Fibroblast of lung (primary cell): ENCODE measurements at regions not wholly inside any gene's neighbourhood (a gene's known extent, or its start where the extent isn't known, plus 50 kb on each side); places are given as distances from the start of the nearest gene placed in this dataset.

Experiments used
- DNase-seq, 2 donors: peaks; one replicate each; pipeline versions ENCODE4 v3.0.0 to v3.0.0-alpha.2; 2010; ENCODE audit warnings: low read depth in 2 of 2
- H2AFZ ChIP-seq: 2 replicates; pipeline ENCODE4 v1.5.1; 2012; ENCODE audit warnings: low read length, control low read depth, inconsistent platforms
- H3K27ac ChIP-seq: 2 replicates; pipeline ENCODE4 v1.5.1; 2011; ENCODE audit warnings: low read length, control low read depth; ENCODE audit not compliant: insufficient read depth
- H3K27me3 ChIP-seq: 2 replicates; pipeline ENCODE4 v1.5.1; 2011; ENCODE audit warnings: mild to moderate bottlenecking, low read length; ENCODE audit not compliant: control insufficient read depth, insufficient read depth
- H3K36me3 ChIP-seq: 2 replicates; pipeline ENCODE4 v1.5.1; 2011; ENCODE audit warnings: low read length; ENCODE audit not compliant: control insufficient read depth, insufficient read depth
- H3K4me1 ChIP-seq: 2 replicates; pipeline ENCODE4 v1.5.1; 2011; ENCODE audit warnings: low read length; ENCODE audit not compliant: control insufficient read depth, insufficient read depth; ENCODE audit errors: extremely low read depth
- H3K4me2 ChIP-seq: 2 replicates; pipeline ENCODE4 v1.5.1; 2011; ENCODE audit warnings: low read length, control low read depth; ENCODE audit not compliant: insufficient read depth; ENCODE audit errors: extremely low read depth
- H3K4me3 ChIP-seq, 4 experiments: fragments of 200-600 bp in 1 of 4; sonication (generic) in 1 of 4; replicated peaks in 1 of 4; 2 replicates each; pipeline ENCODE4 v1.5.1; 2011 to 2016; ENCODE audit warnings: low read length in 4 of 4, low read depth in 3 of 4, mild to moderate bottlenecking in 3 of 4, control low read depth in 2 of 4, inconsistent platforms in 1 of 4, mixed read lengths in 1 of 4; ENCODE audit not compliant: insufficient read depth in 1 of 4; ENCODE audit errors: control extremely low read depth in 1 of 4
- H3K79me2 ChIP-seq: 2 replicates; pipeline ENCODE4 v1.5.1; 2012; ENCODE audit warnings: mild to moderate bottlenecking, low read length, inconsistent platforms; ENCODE audit not compliant: control insufficient read depth, insufficient read depth
- H3K9ac ChIP-seq: 2 replicates; pipeline ENCODE4 v1.5.1; 2011; ENCODE audit warnings: mild to moderate bottlenecking, low read length, control low read depth; ENCODE audit not compliant: insufficient read depth
- H3K9me3 ChIP-seq: 2 replicates; pipeline ENCODE4 v1.5.1; 2012; ENCODE audit warnings: low read depth, low read length; ENCODE audit not compliant: control insufficient read depth, insufficient read depth
- H4K20me1 ChIP-seq: 2 replicates; pipeline ENCODE4 v1.5.1; 2011; ENCODE audit warnings: low read length; ENCODE audit not compliant: control insufficient read depth, insufficient read depth; ENCODE audit errors: extremely low read depth
- CTCF ChIP-seq, 2 donors: IDR thresholded peaks in 1 of 2; conservative IDR thresholded peaks in 1 of 2; 1 replicate in 1 of 2; 2 replicates in 1 of 2; pipeline ENCODE4 v1.5.1; 2011 to 2012; ENCODE audit warnings: low read length in 2 of 2, control low read depth in 1 of 2, inconsistent platforms in 1 of 2, low read depth in 1 of 2, mild to moderate bottlenecking in 1 of 2
- EZH2 ChIP-seq: IDR thresholded peaks from 2 replicates; pipeline ENCODE4 v1.5.1; 2012; ENCODE audit warnings: low read length, control low read depth, mild to moderate bottlenecking; ENCODE audit errors: missing control alignments

DNA sequence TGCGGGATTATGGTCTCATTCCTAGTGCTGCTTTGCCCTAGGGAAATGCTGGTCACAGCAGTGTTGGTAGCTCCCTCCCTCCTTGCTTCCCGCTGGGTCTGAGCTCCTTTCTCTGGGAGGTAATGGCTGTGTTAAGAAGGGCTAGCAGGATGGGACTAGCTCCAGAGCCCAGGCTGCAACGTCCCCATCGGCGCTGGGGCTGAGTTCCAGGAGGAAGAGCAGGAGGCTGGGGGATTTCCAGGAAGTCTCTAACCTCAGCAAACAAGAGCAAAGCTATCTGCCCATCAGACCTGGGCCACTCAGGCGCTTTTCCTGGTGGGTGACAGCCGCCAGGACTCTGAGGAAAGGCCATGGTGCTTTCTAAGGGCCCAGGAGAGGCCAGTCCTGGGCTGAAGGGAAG is 174.2 kb downstream of the DLL1 start:
- no peak overlapping the region for H3K4me3 ChIP-seq
- no peak for TF ChIP-seq CTCF (conservative IDR thresholded peaks at IDR 0.05 in 1 of 2, IDR thresholded peaks at IDR 0.05 in 1 of 2; ENCODE audit: low read depth in 1 of 2, low read length in 2 of 2)
- TF ChIP-seq EZH2: no peak
- H3K36me3 ChIP-seq: no peaks in the 10 kb centered on the region
- no peak overlapping the region for H3K4me2 ChIP-seq
- no peaks in the 10 kb centered on the region for H3K9me3 ChIP-seq
- H4K20me1 ChIP-seq: no peaks in the 10 kb centered on the region
- DNase-seq: no peak
- H3K79me2 ChIP-seq: no peaks in the 10 kb centered on the region
- H3K4me1 ChIP-seq: no peaks in the 10 kb centered on the region
- H2AFZ ChIP-seq: no peak overlapping the region
- H3K9ac ChIP-seq: no peak overlapping the region
- H3K27ac ChIP-seq: no peak overlapping the region
- no peaks in the 10 kb centered on the region for H3K27me3 ChIP-seq

DNA sequence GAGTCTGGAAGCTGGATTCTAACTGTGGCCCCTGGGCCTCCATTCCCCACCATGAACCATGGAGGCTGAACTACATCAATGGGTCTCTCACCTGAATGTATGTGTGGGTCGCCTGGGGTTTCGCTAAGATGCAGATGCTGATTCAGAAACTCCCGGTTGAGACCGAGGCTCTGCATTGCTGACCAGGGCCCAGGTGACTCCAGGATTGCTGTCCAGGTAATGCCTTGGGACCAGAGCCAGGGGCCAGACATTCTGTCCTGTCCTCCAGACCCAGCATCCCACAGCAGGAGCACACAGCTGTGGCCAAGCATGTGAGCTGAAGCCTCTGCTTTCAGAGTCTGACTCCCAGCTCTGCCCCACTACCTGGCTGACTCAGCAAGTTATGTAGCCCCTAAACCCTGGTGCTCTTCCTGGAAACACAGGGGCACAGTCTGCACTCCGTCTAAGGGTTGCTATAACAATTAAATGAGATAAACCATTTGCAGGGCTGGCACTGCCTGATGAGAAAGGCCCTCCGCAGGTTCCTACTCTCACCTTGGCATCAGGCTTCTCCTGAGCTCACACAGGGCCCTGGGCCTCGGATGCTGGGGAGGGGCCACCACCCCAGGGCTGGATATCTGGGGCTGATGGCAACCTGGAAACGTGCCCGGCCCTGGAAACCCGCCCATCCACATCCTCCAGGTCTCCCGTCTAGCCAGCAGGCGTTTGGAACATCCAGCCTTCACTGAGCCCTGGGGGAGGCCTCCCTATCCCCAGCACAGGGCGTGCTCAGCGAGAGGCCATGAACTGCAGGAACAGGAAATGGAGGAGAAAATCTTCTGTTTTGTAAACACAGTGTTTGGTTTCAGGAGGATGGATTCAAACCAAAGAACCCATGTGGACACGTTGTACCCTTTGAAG is 175.7 kb downstream of the DLL1 start:
- Histone ChIP-seq H3K4me3 (no peak overlapping the region), H3K9ac (no peak overlapping the region), H3K27ac (no peak overlapping the region), H4K20me1 (no peaks in the 10 kb centered on the region), H3K4me1 (no peaks in the 10 kb centered on the region), H3K9me3 (no peaks in the 10 kb centered on the region), H3K79me2 (no peaks in the 10 kb centered on the region), H3K36me3 (no peaks in the 10 kb centered on the region), H3K4me2 (no peak overlapping the region), H3K27me3 (no peaks in the 10 kb centered on the region), H2AFZ (no peak overlapping the region)
- TF ChIP-seq CTCF (conservative IDR thresholded peaks at IDR 0.05 in 1 of 2, IDR thresholded peaks at IDR 0.05 in 1 of 2; ENCODE audit: low read depth in 1 of 2, low read length in 2 of 2): no peak
- no peak for TF ChIP-seq EZH2
- no peak for DNase-seq

- DNase-seq: no peak
- Histone ChIP-seq H3K79me2 (no peaks in the 10 kb centered on the region), H3K9me3 (no peaks in the 10 kb centered on the region), H3K36me3 (no peaks in the 10 kb centered on the region), H4K20me1 (no peaks in the 10 kb centered on the region), H3K27me3 (no peaks in the 10 kb centered on the region), H3K4me1 (no peaks in the 10 kb centered on the region), H3K9ac (no peak overlapping the region), H3K4me3 (no peak overlapping the region), H3K27ac (no peak overlapping the region), H3K4me2 (no peak overlapping the region), H2AFZ (no peak overlapping the region)
- no peak for TF ChIP-seq CTCF (conservative IDR thresholded peaks at IDR 0.05 in 1 of 2, IDR thresholded peaks at IDR 0.05 in 1 of 2; ENCODE audit: low read depth in 1 of 2, low read length in 2 of 2)
- no peak for TF ChIP-seq EZH2
Observed at GRCh38 chr6:170114187-170114945, 176.5 kb downstream of the DLL1 start.
